A673 (cell line): ENCODE measurements at regions not wholly inside any gene's neighbourhood (a gene's known extent, or its start where the extent isn't known, plus 50 kb on each side); places are given as distances from the start of the nearest gene placed in this dataset.
"Not testable (repeated sequence)": the region's sequence is repeated elsewhere in the genome, so short reads cannot be mapped to it uniquely, and the experiment has no call there.

ENCODE experiments used
- EZH2 ChIP-seq: fragments of 200-600 bp; sonication (generic); IDR thresholded peaks from 2 replicates; pipeline ENCODE4 v1.6.1; 2017; ENCODE audit warnings: borderline replicate concordance, low read depth, mild to moderate bottlenecking, mixed read lengths, antibody characterized with exemption, low read length; ENCODE audit not compliant: poor library complexity, severe bottlenecking
- TF ChIP-seq, protein P1 (sequence below): fragments of 300-800, 200-600 bp; sonication (generic); conservative IDR thresholded peaks from 2 replicates; pipeline ENCODE4 v1.5.1; 2017; ENCODE audit warnings: low read depth, mild to moderate bottlenecking, antibody characterized with exemption, low read length, moderate library complexity, mixed read lengths

- not testable (repeated sequence) for TF ChIP-seq EZH2
- TF ChIP-seq, protein P1, sequence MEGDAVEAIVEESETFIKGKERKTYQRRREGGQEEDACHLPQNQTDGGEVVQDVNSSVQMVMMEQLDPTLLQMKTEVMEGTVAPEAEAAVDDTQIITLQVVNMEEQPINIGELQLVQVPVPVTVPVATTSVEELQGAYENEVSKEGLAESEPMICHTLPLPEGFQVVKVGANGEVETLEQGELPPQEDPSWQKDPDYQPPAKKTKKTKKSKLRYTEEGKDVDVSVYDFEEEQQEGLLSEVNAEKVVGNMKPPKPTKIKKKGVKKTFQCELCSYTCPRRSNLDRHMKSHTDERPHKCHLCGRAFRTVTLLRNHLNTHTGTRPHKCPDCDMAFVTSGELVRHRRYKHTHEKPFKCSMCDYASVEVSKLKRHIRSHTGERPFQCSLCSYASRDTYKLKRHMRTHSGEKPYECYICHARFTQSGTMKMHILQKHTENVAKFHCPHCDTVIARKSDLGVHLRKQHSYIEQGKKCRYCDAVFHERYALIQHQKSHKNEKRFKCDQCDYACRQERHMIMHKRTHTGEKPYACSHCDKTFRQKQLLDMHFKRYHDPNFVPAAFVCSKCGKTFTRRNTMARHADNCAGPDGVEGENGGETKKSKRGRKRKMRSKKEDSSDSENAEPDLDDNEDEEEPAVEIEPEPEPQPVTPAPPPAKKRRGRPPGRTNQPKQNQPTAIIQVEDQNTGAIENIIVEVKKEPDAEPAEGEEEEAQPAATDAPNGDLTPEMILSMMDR, result not testable (repeated sequence)
Observed at GRCh38 chr1:125066849-125067248, 3882.1 kb downstream of the SRGAP2C start.
